Renal cortical epithelial cell (primary cell): ENCODE measurements at regions not wholly inside any gene's neighbourhood (a gene's known extent, or its start where the extent isn't known, plus 50 kb on each side); places are given as distances from the start of the nearest gene placed in this dataset.

Source experiments
- DNase-seq: peaks from one replicate; pipeline ENCODE4 v3.0.0-alpha.2; 2011; ENCODE audit warnings: low read depth

GRCh38 chr6:137734005-137734874, 132.8 kb upstream of the TNFAIP3 start:
- no peak for DNase-seq

- no peak for DNase-seq
Observed at GRCh38 chr6:137734875-137735182, 132.2 kb upstream of the TNFAIP3 start.

GRCh38 chr6:137736048-137736818, 130.8 kb upstream of the TNFAIP3 start:
- no peak for DNase-seq

GRCh38 chr6:137736911-137737310, 130.1 kb upstream of the TNFAIP3 start:
- no peak for DNase-seq

- DNase-seq: peak; percentile 95
Observed at GRCh38 chr6:137737836-137738596, 129.0 kb upstream of the TNFAIP3 start.

- no peak for DNase-seq
Observed at GRCh38 chr6:137738931-137739504, 128.0 kb upstream of the TNFAIP3 start.

- no peak for DNase-seq
Observed at GRCh38 chr6:137739544-137739943, 127.5 kb upstream of the TNFAIP3 start.

GRCh38 chr6:137740091-137740755, 126.8 kb upstream of the TNFAIP3 start:
- no peak for DNase-seq

- no peak for DNase-seq
Observed at GRCh38 chr6:137740967-137741761, 125.9 kb upstream of the TNFAIP3 start.

GRCh38 chr6:137743493-137743892, 123.6 kb upstream of the TNFAIP3 start:
- peak; percentile 29 for DNase-seq

- DNase-seq: no peak
Observed at GRCh38 chr6:137744877-137745276, 122.2 kb upstream of the TNFAIP3 start.

- no peak for DNase-seq
Observed at GRCh38 chr6:137745321-137745720, 121.7 kb upstream of the TNFAIP3 start.

GRCh38 chr6:137746264-137746663, 120.8 kb upstream of the TNFAIP3 start:
- peak; percentile 30 for DNase-seq

GRCh38 chr6:137749696-137750211, 117.3 kb upstream of the TNFAIP3 start:
- DNase-seq: peak; percentile 46

GRCh38 chr6:137750297-137750696, 116.8 kb upstream of the TNFAIP3 start:
- no peak for DNase-seq

GRCh38 chr6:137751768-137752560, 115.1 kb upstream of the TNFAIP3 start:
- no peak for DNase-seq

GRCh38 chr6:137754366-137754765, 112.7 kb upstream of the TNFAIP3 start:
- DNase-seq: no peak

- DNase-seq: no peak
Observed at GRCh38 chr6:137754866-137755265, 112.2 kb upstream of the TNFAIP3 start.

GRCh38 chr6:137755284-137755683, 111.8 kb upstream of the TNFAIP3 start:
- no peak for DNase-seq

GRCh38 chr6:137756788-137757187, 110.3 kb upstream of the TNFAIP3 start:
- DNase-seq: no peak
